Natural killer cell (primary cell): ENCODE measurements at regions not wholly inside any gene's neighbourhood (a gene's known extent, or its start where the extent isn't known, plus 50 kb on each side); places are given as distances from the start of the nearest gene placed in this dataset.
A peak's percentile ranks its signal among the peaks of the same experiment; 100 is the strongest.

ENCODE experiments used
- ATAC-seq, 3 donors: fragments of 150-1000 bp in 2 of 3; fragments of 200-7000 bp in 1 of 3; cut with Tn5 transposase; 1 replicate in 1 of 3; 2 replicates in 2 of 3; pipeline ENCODE4 v1.10.0; 2021; ENCODE audit warnings: mild to moderate bottlenecking in 2 of 3, moderate library complexity in 2 of 3
- DNase-seq, 2 donors: peaks; one replicate each; pipeline versions ENCODE4 v3.0.0 to v3.0.0-alpha.2; 2013 to 2021; ENCODE audit warnings: mixed read lengths in 1 of 2
- H3K27ac ChIP-seq: one replicate; pipeline ENCODE4 v1.5.1; 2013; ENCODE audit warnings: mild to moderate bottlenecking, low read length
- H3K27me3 ChIP-seq: one replicate; pipeline ENCODE4 v1.6.1; 2013; ENCODE audit warnings: low read length; ENCODE audit not compliant: control insufficient read depth, insufficient read depth
- H3K36me3 ChIP-seq: one replicate; pipeline ENCODE4 v1.6.1; 2013; ENCODE audit warnings: low read length; ENCODE audit not compliant: control insufficient read depth, insufficient read depth
- H3K4me1 ChIP-seq: one replicate; pipeline ENCODE4 v1.6.1; 2013; ENCODE audit warnings: low read length; ENCODE audit not compliant: control insufficient read depth, insufficient read depth
- H3K4me3 ChIP-seq: one replicate; pipeline ENCODE4 v1.5.1; 2013; ENCODE audit warnings: low read length
- H3K9me3 ChIP-seq: one replicate; pipeline ENCODE4 v1.6.1; 2013; ENCODE audit warnings: low read length; ENCODE audit not compliant: control insufficient read depth, insufficient read depth
- H3K27ac Mint-ChIP-seq, 2 donors: one replicate each; pipeline ENCODE4 v1.8.0; 2022; ENCODE audit warnings: mild to moderate bottlenecking in 2 of 2, mixed read lengths in 2 of 2, moderate library complexity in 1 of 2
- H3K27me3 Mint-ChIP-seq, 2 donors: one replicate each; pipeline ENCODE4 v1.8.0; 2022; ENCODE audit warnings: low read depth in 2 of 2, mixed read lengths in 2 of 2
- H3K36me3 Mint-ChIP-seq: one replicate; pipeline ENCODE4 v1.8.0; 2022; ENCODE audit warnings: mixed read lengths
- H3K4me1 Mint-ChIP-seq, 2 donors: one replicate each; pipeline ENCODE4 v1.8.0; 2022; ENCODE audit warnings: mixed read lengths in 2 of 2
- H3K4me3 Mint-ChIP-seq: one replicate; pipeline ENCODE4 v1.8.0; 2022; ENCODE audit warnings: mild to moderate bottlenecking, moderate library complexity, mixed read lengths
- H3K9me3 Mint-ChIP-seq, 2 donors: one replicate each; pipeline ENCODE4 v1.8.0; 2022; ENCODE audit warnings: mixed read lengths in 2 of 2
- CTCF ChIP-seq: fragments of 200-600 bp; IDR thresholded peaks from one replicate; pipeline ENCODE4 v1.8.0; 2022; ENCODE audit warnings: antibody characterized with exemption
- WGBS: methylation state at CpG from one replicate; pipeline ENCODE4 v1.1.7; 2013; ENCODE audit warnings: missing lambda C conversion rate; ENCODE audit not compliant: insufficient coverage; 5-methylcytosine and 5-hydroxymethylcytosine counted together
- intact Hi-C: fragments of 100-400 bp; cut with micrococcal nuclease; formaldehyde crosslinking; loops from one replicate; pipeline ENCODE4 v1.14.2; 2022

GRCh38 chr14:38103542-38104225 is 104.0 kb upstream of the SSTR1 start:
- intact Hi-C loops: no loop called here
- H3K4me1 Mint-ChIP-seq: peaks cover 11 to 16% of the 10 kb centered on the region in 2 donors
- H3K27me3 Mint-ChIP-seq: no peaks in the 10 kb centered on the region
- Histone ChIP-seq H3K27ac (no peak overlapping the region), H3K9me3 (peaks cover 8% of the 10 kb centered on the region), H3K4me3 (no peak overlapping the region), H3K4me1 (no peaks in the 10 kb centered on the region), H3K36me3 (no peaks in the 10 kb centered on the region), H3K27me3 (no peaks in the 10 kb centered on the region)
- H3K36me3 Mint-ChIP-seq: no peaks in the 10 kb centered on the region
- no peak for TF ChIP-seq CTCF
- no peak overlapping the region for H3K27ac Mint-ChIP-seq
- peaks cover 5 to 6% of the 10 kb centered on the region in 2 donors for H3K9me3 Mint-ChIP-seq
- WGBS: 85% methylated on average over 6 of the region's 6 CpGs
- no peak overlapping the region for H3K4me3 Mint-ChIP-seq
- DNase-seq (peak in 1 of 2 donors; percentile 36), ATAC-seq (no peak)

GRCh38 chr14:38105106-38105702 is 102.5 kb upstream of the SSTR1 start:
- no peaks in the 10 kb centered on the region for H3K36me3 Mint-ChIP-seq
- H3K27me3 Mint-ChIP-seq: no peaks in the 10 kb centered on the region
- DNase-seq (no peak), ATAC-seq (no peak)
- Histone ChIP-seq H3K27ac (no peak overlapping the region), H3K9me3 (peaks cover 8% of the 10 kb centered on the region), H3K4me3 (no peak overlapping the region), H3K27me3 (no peaks in the 10 kb centered on the region), H3K4me1 (no peaks in the 10 kb centered on the region), H3K36me3 (no peaks in the 10 kb centered on the region)
- H3K9me3 Mint-ChIP-seq: peaks cover 5 to 6% of the 10 kb centered on the region in 2 donors
- TF ChIP-seq CTCF: no peak
- peaks cover 11 to 16% of the 10 kb centered on the region in 2 donors for H3K4me1 Mint-ChIP-seq
- H3K27ac Mint-ChIP-seq: no peak overlapping the region
- 95% methylated on average over 9 of the region's 9 CpGs for WGBS
- H3K4me3 Mint-ChIP-seq: no peak overlapping the region
- intact Hi-C loops: no loop called here

GRCh38 chr14:38107216-38107631 is 100.5 kb upstream of the SSTR1 start:
- H3K27me3 Mint-ChIP-seq: no peaks in the 10 kb centered on the region
- peaks cover 11 to 16% of the 10 kb centered on the region in 2 donors for H3K4me1 Mint-ChIP-seq
- WGBS: no CpG with 5 or more reads among the region's 2 CpGs
- no peak overlapping the region for H3K4me3 ChIP-seq
- H3K27ac Mint-ChIP-seq: peak overlapping the region in 1 of 2 donors; percentile 43
- peaks cover under 1% of the 10 kb centered on the region in 2 donors for H3K9me3 Mint-ChIP-seq
- no peaks in the 10 kb centered on the region for H3K27me3 ChIP-seq
- H3K9me3 ChIP-seq: peaks cover 8% of the 10 kb centered on the region
- intact Hi-C loops: loop anchor here (1.0 kb wide), 1 partner anchor 42 kb away; no protein-coding TSS in a partner anchor
- no peaks in the 10 kb centered on the region for H3K36me3 ChIP-seq
- H3K27ac ChIP-seq: no peak overlapping the region
- ATAC-seq: peak in 2 of 3 donors; percentile 39 to 72
- H3K4me1 ChIP-seq: no peaks in the 10 kb centered on the region
- DNase-seq: peak in 1 of 2 donors; percentile 19
- no peaks in the 10 kb centered on the region for H3K36me3 Mint-ChIP-seq
- no peak for TF ChIP-seq CTCF
- H3K4me3 Mint-ChIP-seq: no peak overlapping the region
